ENCODE measurements at regions not wholly inside any gene's neighbourhood (a gene's known extent, or its start where the extent isn't known, plus 50 kb on each side); places are given as distances from the start of the nearest gene placed in this dataset.

- TF ChIP-seq CTCF (conservative IDR thresholded peaks at IDR 0.05) (no peak), ZFX (IDR thresholded peaks at IDR 0.05) (no peak)
Observed at GRCh38 chr3:86826292-86826691, 164.7 kb downstream of the VGLL3 start.
